ENCODE measurements at regions not wholly inside any gene's neighbourhood (a gene's known extent, or its start where the extent isn't known, plus 50 kb on each side); places are given as distances from the start of the nearest gene placed in this dataset.

DNA sequence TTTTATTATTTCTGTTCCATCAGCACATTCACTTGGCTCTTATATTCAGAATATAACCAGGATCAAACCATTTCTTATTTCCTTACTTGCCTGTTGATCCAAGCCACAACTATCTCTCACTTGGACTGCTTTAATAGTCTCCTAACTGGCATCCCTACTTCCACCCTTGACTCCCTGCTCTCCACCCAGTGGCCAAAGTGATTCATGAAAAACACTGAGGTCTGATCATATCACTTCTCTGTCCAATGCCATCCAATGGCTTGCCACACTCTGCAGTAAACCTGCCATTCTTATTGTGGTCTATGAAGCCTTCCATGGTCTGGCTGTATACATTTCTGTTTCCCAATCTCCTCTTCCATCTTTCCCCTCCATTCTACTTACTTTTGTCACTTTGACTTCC is 576.1 kb downstream of the PDCD6IP start:
- DNase-seq = no peak

GRCh38 chr3:34376691-34377090 is 578.3 kb downstream of the PDCD6IP start:
- DNase-seq = no peak

DNA sequence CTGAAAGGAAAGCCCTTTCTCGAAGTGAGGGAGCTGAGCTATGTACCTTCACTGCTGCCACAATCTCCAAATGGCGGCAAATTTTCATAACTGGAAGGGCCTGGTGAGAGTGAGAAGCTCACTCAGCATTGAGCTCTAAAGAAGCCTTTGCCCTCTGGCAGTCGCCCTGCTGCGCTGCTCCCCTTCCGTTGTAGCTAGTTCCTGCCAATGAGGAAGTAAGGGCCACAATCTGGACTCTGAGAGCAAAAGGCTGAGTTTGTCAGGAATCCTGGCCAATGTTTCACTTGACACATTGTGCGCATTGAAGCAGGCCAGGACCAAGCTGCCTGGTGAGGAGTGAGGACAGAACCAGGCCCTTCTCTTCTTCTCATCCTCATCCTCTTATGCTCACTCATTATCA is 579.5 kb downstream of the PDCD6IP start:
- no peak for DNase-seq

- no peak for DNase-seq
Measured at GRCh38 chr3:34381243-34381642, 582.8 kb downstream of the PDCD6IP start.

DNA sequence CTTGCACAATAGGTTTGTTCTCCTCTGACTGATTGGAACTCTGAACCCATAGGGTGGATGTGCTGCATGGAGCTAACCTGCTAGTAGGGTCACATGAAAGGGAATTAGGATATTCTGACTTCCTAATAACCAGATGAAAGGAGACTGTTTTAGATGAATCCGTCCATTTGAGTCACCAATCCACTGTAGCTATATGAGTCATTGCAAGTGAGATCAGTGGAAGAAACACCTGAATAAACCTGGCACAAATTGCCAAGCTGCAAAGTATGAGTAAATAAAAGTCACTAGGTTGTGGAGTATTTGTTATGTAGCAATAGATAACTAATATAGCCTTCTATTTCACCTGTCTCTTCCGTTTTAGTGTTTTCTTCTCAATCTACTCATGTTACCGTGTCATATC is 584.4 kb downstream of the PDCD6IP start:
- DNase-seq = no peak

- no peak for DNase-seq
Measured at GRCh38 chr3:34386309-34386708, 587.9 kb downstream of the PDCD6IP start.

DNA sequence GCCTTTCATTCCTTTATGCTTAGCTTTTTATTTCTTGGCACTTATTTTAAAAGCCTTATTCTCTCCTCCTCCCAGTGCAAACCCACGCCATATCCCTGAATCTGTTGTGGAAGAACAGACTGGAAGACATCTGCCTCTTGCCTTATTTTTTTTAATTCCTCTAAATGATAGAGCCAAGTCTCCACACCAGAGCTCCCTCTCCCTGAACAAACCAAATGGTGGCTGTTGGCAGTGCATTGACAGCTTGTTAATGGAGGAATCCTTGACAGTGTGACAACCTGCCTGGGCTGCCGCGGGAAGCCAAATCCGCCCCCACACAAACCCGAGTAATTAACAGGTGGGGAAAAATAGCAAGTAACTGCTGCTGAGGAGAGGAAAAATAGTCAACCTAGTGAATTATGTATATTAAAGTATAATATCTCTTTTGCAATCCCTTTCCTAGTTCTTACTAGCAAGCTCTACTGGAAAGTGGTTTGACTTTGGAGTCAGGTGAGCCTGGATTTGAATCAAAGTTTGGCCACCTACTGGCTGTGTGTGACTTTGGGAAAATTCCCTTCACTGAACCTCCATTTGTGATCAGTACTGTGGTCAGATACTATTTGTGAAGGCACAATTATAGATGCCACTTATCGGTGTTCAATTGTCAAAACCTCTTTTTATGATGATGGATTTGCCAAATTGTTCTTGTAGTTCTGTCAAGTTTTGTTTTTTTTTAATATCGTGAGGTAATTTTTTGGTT is 589.6 kb downstream of the PDCD6IP start:
- no peak for DNase-seq

DNA sequence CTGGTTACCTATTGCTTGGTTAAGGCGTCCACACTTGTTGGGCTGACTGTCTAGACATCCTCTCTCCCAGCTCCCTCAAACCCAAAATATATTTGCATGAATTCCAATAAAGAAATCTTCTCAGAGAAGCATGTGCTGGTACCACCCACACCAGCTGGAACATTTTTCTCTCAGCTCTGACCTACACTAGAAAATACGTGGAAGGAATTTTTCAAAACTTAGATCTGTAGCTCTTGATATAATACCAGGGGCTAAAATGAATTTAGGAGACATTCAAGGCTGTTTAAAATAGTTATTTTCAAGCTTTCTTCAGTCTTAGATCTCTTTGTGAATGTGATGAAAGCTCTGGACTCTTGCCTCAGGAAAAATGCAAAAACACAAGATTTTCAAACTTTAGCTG is 590.4 kb downstream of the PDCD6IP start:
- no peak for DNase-seq

DNA sequence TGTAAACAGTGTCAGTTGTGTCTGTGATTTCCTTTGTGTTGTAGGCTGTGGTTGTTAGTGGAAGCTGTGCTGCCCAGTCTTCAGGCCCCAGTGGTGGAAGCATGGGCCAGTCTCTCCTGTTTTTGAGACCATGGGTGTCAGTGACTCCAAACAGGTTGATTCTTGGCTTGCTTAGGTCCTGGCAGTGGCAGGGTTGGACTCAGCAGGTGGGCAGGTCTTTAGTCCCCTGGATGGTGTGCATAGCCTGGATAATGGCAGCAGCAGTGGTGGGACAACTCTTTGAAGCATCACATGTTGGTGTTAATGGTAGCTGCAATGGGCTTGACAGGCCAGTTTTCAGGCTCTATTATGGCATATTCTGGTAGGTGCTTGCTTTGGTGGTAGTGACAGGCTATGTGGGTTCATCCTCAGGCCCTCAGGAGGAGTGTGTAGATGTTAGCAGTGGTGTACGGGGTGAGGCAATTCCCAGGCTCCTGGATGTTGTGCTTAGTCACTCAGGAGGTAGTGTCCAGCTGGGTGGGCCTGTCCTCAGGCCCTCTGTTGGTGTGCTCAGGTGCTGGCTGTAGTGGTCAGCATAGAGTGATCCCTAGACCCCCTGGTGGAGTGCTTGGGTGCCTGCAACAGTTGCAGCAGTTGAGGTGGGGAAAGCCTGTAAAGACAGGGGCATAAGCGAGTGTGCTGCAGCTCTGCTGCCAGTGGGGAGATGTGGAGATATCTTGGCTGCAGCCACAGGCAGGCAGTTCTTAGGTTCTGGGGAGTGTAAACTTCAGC is 596.7 kb downstream of the PDCD6IP start:
- no peak for DNase-seq

GRCh38 chr3:34396288-34396687 is 597.9 kb downstream of the PDCD6IP start:
- DNase-seq = no peak

GRCh38 chr3:34396956-34397355 is 598.5 kb downstream of the PDCD6IP start:
- DNase-seq = no peak

GRCh38 chr3:34399401-34399800 is 601.0 kb downstream of the PDCD6IP start:
- DNase-seq = no peak

DNA sequence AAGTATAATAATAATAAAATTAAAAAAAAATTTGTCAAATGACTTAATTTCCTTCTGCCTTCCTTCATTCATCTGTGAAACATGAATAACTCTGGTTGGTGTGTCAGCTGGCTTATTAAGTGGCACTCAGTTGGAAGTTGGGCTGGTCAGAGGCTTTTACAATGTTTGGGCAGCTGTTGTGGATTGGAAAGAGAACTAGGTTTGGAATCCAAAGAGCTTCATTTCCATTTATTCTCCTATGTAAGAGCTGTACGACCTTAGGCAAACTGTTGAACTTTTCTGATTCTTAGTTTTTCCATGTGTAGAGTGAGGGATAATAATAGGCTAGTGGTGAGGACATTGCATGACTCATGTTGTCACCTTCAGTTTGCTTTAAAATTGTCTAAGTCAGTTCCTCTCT is 606.7 kb downstream of the PDCD6IP start:
- no peak for DNase-seq

- no peak for DNase-seq
Measured at GRCh38 chr3:34407281-34407680, 608.9 kb downstream of the PDCD6IP start.

GRCh38 chr3:34408088-34408487 is 609.7 kb downstream of the PDCD6IP start:
- DNase-seq = no peak

- DNase-seq = no peak
Measured at GRCh38 chr3:34411596-34411995, 613.2 kb downstream of the PDCD6IP start.

- DNase-seq = peak in 2 of 3 donors; percentile 2 to 4
Measured at GRCh38 chr3:34419801-34420200, 621.4 kb downstream of the PDCD6IP start.

- no peak for DNase-seq
Measured at GRCh38 chr3:34421762-34422161, 623.3 kb downstream of the PDCD6IP start.

GRCh38 chr3:34439796-34440195 is 641.4 kb downstream of the PDCD6IP start:
- DNase-seq = no peak

DNA sequence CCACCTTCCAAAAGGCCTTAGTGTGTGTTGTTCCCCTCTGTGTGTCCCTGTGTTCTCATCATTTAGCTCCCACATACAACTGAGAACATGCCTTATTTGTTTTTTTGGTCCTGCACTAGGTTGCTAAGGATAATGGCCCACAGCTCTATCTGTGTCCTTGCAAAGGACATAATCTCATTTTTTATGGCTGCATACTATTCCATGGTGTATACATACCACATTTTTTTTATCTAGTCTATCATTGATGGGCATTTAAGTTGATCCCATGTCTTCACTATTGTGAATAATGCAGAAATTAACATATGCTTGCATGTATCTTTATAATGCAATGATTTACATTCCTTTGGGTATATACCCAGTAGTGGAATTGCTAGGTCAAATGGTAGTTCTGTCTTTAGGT is 645.7 kb downstream of the PDCD6IP start:
- DNase-seq = no peak

- no peak for DNase-seq
Measured at GRCh38 chr3:34449305-34449704, 650.9 kb downstream of the PDCD6IP start.

GRCh38 chr3:34463414-34463813 is 665.0 kb downstream of the PDCD6IP start:
- no peak for DNase-seq

- DNase-seq = no peak
Measured at GRCh38 chr3:34464646-34465045, 666.2 kb downstream of the PDCD6IP start.

DNA sequence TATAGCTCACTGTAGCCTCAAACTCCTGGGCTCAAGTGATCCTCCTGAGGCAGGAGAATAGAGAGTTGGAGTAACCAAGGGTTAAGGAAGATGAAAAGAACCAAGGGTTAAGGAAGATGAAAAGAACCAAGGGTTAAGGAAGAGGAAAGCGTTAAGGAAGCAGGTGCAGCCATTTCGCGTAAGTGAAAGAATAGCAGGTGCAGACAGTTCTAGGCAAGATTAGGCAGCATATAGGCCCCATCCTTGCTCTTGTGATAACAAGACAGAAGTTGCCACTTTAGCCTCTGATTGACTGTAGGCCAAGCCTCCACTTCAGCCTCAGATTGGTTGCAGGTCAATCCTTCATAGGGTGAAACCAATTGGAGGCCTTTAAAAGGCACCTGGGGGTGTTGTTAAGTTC is 677.4 kb downstream of the PDCD6IP start:
- no peak for DNase-seq

Measured in muscle of back (tissue), 3 donors.